ENCODE measurements at regions not wholly inside any gene's neighbourhood (a gene's known extent, or its start where the extent isn't known, plus 50 kb on each side); places are given as distances from the start of the nearest gene placed in this dataset.

GRCh38 chr16:73205153-73205886 lies 157.4 kb upstream of the ZFHX3 start:
- no peak for TF ChIP-seq ELF4 (IDR thresholded peaks at IDR 0.05)
- TF ChIP-seq FOXM1 (IDR thresholded peaks at IDR 0.05; ENCODE audit: borderline replicate concordance) = no peak
- no peak for TF ChIP-seq SP1 (IDR thresholded peaks at IDR 0.05)
- TF ChIP-seq HDGF (IDR thresholded peaks at IDR 0.05; ENCODE audit: borderline replicate concordance) = no peak
- TF ChIP-seq TARDBP (IDR thresholded peaks at IDR 0.05) = no peak
- peak; percentile 36; the same call in 1 of the 2 replicates for TF ChIP-seq LEF1 (IDR thresholded peaks at IDR 0.05; ENCODE audit: borderline replicate concordance)
- no peak for TF ChIP-seq ARNT (IDR thresholded peaks at IDR 0.05)
- TF ChIP-seq BHLHE40 (IDR thresholded peaks at IDR 0.05; ENCODE audit: borderline replicate concordance) = no peak
- TF ChIP-seq SUZ12 (IDR thresholded peaks at IDR 0.05) = no peak
- peak; percentile 59; the same call in 1 of the 2 replicates for TF ChIP-seq CTBP1 (IDR thresholded peaks at IDR 0.05; ENCODE audit: borderline replicate concordance)
- TF ChIP-seq FOXA1 (IDR thresholded peaks at IDR 0.05) = 0 out of 2 replicates have a peak, but pooled peaks have one; percentile 26
- TF ChIP-seq NFRKB (IDR thresholded peaks at IDR 0.05) = no peak

All from HEK293T (cell line).